ENCODE measurements at regions not wholly inside any gene's neighbourhood (a gene's known extent, or its start where the extent isn't known, plus 50 kb on each side); places are given as distances from the start of the nearest gene placed in this dataset.

- Mint-ChIP-seq H3K27me3 (ENCODE audit: insufficient read depth, low read depth, poor library complexity) (peaks cover 14% of the 10 kb centered on the region), H3K9me3 (no peaks in the 10 kb centered on the region), H3K4me3 (no peak overlapping the region), H3K27ac (no peak overlapping the region), H3K36me3 (ENCODE audit: low read depth) (no peaks in the 10 kb centered on the region), H3K4me1 (peaks cover 47% of the 10 kb centered on the region)
- H3K9me2 ChIP-seq (ENCODE audit: insufficient read depth) = peaks cover 14% of the 10 kb centered on the region; the same call in 1 of the 2 replicates
- H3K79me2 ChIP-seq (replicated peaks; ENCODE audit: insufficient read depth) = no peaks in the 10 kb centered on the region
- no peak overlapping the region for H2AFZ ChIP-seq
- H3K36me3 ChIP-seq (ENCODE audit: insufficient read depth) = no peaks in the 10 kb centered on the region
- no peak for TF ChIP-seq ZNF331 (CRISPR knock-in tag; IDR thresholded peaks at IDR 0.05; ENCODE audit: low read depth)
- TF ChIP-seq STAT1 (IDR thresholded peaks at IDR 0.05; ENCODE audit: unreplicated experiment) = no peak
- TF ChIP-seq NANOG (IDR thresholded peaks at IDR 0.05; ENCODE audit: borderline replicate concordance) = no peak
- TF ChIP-seq, protein P1, sequence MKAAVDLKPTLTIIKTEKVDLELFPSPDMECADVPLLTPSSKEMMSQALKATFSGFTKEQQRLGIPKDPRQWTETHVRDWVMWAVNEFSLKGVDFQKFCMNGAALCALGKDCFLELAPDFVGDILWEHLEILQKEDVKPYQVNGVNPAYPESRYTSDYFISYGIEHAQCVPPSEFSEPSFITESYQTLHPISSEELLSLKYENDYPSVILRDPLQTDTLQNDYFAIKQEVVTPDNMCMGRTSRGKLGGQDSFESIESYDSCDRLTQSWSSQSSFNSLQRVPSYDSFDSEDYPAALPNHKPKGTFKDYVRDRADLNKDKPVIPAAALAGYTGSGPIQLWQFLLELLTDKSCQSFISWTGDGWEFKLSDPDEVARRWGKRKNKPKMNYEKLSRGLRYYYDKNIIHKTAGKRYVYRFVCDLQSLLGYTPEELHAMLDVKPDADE (IDR thresholded peaks at IDR 0.05) = no peak
- TF ChIP-seq EZH2 (IDR thresholded peaks at IDR 0.05; ENCODE audit: low read depth, unreplicated experiment) = no peak
- no peak for TF ChIP-seq CREB1 (CRISPR knock-in tag; IDR thresholded peaks at IDR 0.05; ENCODE audit: low read depth)
- TF ChIP-seq EZH2phosphoT487 (IDR thresholded peaks at IDR 0.05; ENCODE audit: unreplicated experiment) = no peak
- no peak for TF ChIP-seq ZNF114 (CRISPR knock-in tag; IDR thresholded peaks at IDR 0.05)
- TF ChIP-seq JUNB (IDR thresholded peaks at IDR 0.05; ENCODE audit: unreplicated experiment) = no peak
- TF ChIP-seq, protein P2, sequence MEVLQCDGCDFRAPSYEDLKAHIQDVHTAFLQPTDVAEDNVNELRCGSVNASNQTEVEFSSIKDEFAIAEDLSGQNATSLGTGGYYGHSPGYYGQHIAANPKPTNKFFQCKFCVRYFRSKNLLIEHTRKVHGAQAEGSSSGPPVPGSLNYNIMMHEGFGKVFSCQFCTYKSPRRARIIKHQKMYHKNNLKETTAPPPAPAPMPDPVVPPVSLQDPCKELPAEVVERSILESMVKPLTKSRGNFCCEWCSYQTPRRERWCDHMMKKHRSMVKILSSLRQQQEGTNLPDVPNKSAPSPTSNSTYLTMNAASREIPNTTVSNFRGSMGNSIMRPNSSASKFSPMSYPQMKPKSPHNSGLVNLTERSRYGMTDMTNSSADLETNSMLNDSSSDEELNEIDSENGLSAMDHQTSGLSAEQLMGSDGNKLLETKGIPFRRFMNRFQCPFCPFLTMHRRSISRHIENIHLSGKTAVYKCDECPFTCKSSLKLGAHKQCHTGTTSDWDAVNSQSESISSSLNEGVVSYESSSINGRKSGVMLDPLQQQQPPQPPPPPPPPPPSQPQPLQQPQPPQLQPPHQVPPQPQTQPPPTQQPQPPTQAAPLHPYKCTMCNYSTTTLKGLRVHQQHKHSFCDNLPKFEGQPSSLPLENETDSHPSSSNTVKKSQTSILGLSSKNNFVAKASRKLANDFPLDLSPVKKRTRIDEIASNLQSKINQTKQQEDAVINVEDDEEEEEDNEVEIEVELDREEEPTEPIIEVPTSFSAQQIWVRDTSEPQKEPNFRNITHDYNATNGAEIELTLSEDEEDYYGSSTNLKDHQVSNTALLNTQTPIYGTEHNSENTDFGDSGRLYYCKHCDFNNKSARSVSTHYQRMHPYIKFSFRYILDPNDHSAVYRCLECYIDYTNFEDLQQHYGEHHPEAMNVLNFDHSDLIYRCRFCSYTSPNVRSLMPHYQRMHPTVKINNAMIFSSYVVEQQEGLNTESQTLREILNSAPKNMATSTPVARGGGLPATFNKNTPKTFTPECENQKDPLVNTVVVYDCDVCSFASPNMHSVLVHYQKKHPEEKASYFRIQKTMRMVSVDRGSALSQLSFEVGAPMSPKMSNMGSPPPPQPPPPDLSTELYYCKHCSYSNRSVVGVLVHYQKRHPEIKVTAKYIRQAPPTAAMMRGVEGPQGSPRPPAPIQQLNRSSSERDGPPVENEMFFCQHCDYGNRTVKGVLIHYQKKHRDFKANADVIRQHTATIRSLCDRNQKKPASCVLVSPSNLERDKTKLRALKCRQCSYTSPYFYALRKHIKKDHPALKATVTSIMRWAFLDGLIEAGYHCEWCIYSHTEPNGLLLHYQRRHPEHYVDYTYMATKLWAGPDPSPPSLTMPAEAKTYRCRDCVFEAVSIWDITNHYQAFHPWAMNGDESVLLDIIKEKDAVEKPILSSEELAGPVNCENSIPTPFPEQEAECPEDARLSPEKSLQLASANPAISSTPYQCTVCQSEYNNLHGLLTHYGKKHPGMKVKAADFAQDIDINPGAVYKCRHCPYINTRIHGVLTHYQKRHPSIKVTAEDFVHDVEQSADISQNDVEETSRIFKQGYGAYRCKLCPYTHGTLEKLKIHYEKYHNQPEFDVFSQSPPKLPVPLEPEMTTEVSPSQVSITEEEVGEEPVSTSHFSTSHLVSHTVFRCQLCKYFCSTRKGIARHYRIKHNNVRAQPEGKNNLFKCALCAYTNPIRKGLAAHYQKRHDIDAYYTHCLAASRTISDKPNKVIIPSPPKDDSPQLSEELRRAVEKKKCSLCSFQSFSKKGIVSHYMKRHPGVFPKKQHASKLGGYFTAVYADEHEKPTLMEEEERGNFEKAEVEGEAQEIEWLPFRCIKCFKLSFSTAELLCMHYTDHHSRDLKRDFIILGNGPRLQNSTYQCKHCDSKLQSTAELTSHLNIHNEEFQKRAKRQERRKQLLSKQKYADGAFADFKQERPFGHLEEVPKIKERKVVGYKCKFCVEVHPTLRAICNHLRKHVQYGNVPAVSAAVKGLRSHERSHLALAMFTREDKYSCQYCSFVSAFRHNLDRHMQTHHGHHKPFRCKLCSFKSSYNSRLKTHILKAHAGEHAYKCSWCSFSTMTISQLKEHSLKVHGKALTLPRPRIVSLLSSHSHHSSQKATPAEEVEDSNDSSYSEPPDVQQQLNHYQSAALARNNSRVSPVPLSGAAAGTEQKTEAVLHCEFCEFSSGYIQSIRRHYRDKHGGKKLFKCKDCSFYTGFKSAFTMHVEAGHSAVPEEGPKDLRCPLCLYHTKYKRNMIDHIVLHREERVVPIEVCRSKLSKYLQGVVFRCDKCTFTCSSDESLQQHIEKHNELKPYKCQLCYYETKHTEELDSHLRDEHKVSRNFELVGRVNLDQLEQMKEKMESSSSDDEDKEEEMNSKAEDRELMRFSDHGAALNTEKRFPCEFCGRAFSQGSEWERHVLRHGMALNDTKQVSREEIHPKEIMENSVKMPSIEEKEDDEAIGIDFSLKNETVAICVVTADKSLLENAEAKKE (CRISPR knock-in tag; IDR thresholded peaks at IDR 0.05) = no peak
- TF ChIP-seq POLR2AphosphoS5 (IDR thresholded peaks at IDR 0.05; ENCODE audit: low read depth) = no peak
- TF ChIP-seq, protein P3, sequence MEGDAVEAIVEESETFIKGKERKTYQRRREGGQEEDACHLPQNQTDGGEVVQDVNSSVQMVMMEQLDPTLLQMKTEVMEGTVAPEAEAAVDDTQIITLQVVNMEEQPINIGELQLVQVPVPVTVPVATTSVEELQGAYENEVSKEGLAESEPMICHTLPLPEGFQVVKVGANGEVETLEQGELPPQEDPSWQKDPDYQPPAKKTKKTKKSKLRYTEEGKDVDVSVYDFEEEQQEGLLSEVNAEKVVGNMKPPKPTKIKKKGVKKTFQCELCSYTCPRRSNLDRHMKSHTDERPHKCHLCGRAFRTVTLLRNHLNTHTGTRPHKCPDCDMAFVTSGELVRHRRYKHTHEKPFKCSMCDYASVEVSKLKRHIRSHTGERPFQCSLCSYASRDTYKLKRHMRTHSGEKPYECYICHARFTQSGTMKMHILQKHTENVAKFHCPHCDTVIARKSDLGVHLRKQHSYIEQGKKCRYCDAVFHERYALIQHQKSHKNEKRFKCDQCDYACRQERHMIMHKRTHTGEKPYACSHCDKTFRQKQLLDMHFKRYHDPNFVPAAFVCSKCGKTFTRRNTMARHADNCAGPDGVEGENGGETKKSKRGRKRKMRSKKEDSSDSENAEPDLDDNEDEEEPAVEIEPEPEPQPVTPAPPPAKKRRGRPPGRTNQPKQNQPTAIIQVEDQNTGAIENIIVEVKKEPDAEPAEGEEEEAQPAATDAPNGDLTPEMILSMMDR (conservative IDR thresholded peaks at IDR 0.05; ENCODE audit: low read depth in 2 of 2) = no peak
- TF ChIP-seq, protein P4, sequence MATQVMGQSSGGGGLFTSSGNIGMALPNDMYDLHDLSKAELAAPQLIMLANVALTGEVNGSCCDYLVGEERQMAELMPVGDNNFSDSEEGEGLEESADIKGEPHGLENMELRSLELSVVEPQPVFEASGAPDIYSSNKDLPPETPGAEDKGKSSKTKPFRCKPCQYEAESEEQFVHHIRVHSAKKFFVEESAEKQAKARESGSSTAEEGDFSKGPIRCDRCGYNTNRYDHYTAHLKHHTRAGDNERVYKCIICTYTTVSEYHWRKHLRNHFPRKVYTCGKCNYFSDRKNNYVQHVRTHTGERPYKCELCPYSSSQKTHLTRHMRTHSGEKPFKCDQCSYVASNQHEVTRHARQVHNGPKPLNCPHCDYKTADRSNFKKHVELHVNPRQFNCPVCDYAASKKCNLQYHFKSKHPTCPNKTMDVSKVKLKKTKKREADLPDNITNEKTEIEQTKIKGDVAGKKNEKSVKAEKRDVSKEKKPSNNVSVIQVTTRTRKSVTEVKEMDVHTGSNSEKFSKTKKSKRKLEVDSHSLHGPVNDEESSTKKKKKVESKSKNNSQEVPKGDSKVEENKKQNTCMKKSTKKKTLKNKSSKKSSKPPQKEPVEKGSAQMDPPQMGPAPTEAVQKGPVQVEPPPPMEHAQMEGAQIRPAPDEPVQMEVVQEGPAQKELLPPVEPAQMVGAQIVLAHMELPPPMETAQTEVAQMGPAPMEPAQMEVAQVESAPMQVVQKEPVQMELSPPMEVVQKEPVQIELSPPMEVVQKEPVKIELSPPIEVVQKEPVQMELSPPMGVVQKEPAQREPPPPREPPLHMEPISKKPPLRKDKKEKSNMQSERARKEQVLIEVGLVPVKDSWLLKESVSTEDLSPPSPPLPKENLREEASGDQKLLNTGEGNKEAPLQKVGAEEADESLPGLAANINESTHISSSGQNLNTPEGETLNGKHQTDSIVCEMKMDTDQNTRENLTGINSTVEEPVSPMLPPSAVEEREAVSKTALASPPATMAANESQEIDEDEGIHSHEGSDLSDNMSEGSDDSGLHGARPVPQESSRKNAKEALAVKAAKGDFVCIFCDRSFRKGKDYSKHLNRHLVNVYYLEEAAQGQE (IDR thresholded peaks at IDR 0.05; ENCODE audit: unreplicated experiment) = no peak
- no peak overlapping the region for H3K4me2 ChIP-seq
- H3K4me3 ChIP-seq = no peak overlapping the region
- H3K4me1 ChIP-seq (ENCODE audit: insufficient read depth) = peaks cover 22% of the 10 kb centered on the region
- no peak for ATAC-seq
- H3K27me3 ChIP-seq (ENCODE audit: insufficient read depth) = no peaks in the 10 kb centered on the region
- H3K27ac ChIP-seq (ENCODE audit: low read depth) = no peak overlapping the region
- DNase-seq (ENCODE audit: low spot score) = no peak
- no peaks in the 10 kb centered on the region; the same call in none of the 2 replicates for H3F3A ChIP-seq (replicated peaks; ENCODE audit: low read depth)
- no peaks in the 10 kb centered on the region for H4K20me1 ChIP-seq (replicated peaks; ENCODE audit: insufficient read depth)
Measured at GRCh38 chr5:172585114-172585513, 55.9 kb upstream of the NEURL1B start.
